ENCODE measurements at regions not wholly inside any gene's neighbourhood (a gene's known extent, or its start where the extent isn't known, plus 50 kb on each side); places are given as distances from the start of the nearest gene placed in this dataset.
"Not testable (repeated sequence)": the region's sequence is repeated elsewhere in the genome, so short reads cannot be mapped to it uniquely, and the experiment has no call there.

DNA sequence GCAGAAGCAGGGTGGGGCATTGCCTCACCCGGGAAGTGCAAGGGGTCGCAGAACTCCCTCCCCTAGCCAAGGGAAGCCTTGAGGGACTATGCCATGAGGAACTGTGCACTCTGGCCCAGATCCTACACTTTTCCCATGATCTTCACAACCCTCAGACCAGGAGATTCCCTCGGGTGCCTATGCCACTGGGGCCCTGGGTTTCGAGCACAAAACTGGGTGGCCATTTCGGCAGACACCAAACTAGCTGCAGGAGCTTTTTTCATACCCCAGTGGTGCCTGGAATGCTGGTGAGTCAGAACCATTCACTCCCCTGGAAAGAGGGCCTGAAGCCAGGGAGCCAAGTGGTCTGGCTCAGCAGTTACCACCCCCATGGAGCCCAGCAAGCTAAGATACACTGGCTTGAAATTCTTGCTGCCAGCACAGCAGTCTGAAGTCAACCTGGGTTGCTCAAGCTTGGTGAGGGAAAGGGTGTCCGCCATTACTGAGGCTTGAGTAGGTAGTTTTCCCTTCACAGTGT, 573.7 kb upstream of the ANO3 start:
- no peak for DNase-seq (ENCODE audit: low read depth in 2 of 2)

DNA sequence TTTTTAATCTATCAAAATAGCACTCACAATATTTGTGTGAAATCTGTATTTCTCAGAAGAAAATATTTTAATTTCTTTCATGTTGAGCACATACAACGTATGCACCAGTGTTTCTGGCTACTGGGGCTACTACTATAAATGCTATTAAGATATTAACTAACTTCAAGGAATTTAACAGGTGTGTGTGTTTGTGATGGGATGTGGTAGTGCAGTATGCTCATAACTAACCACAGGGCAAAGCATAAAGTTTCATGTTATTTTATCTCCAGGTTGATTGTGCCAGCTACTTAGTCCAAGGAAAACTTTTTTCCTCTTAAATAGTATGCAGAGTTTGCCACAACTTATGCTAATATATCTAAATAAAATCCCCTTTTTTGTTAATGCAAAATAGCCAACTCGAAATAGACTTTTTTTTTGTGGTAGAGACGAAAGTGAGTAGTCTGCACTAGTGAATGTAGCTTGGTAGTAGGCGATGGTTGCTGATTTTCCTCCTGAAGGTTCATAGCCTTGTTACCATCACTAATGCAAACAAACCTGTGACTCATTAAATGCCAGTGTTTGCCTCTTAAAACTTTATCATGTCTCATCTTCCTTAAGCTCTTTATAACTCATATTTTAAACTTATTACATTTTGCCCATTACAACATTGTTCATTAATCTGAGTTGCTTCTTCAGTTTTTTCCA, 565.5 kb upstream of the ANO3 start:
- DNase-seq (ENCODE audit: low read depth in 2 of 2): no peak

DNA sequence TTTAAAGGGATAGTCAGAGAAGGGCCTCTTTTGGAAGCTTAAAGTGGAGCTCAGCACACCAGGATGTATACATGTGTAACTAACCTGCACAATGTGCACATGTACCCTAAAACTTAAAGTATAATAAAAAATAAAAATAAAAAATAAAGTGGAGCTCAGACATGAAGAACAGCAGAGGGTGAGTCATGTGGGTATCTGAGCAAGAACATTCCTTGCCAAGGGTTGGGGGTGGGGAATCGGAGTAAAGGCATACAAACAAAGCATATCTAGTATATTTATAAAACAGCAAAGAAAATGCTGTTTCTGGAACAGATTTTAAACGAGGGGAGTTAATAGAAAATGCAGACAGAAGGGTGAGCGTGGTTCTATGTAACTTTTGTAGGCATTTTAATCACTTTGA, 562.6 kb upstream of the ANO3 start:
- no peak for DNase-seq (ENCODE audit: low read depth in 2 of 2)

DNA sequence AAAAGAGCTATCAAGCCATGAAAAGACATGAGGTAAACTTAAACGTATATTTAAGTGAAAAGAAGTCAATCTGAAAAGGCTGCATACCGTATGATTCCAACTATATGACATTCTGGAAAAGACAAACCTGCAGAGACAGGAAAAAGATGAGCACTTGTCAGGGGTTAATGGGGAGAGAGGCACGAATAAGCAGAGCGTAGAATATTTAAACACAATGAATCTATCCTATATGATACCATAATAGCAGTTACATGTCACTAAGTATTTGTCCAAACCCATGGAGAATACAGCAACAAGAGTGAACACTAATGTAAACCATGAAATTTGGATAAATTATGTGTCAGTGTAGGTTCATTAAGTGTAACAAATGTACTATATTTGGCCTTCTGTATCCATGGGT, 560.3 kb upstream of the ANO3 start:
- no peak for DNase-seq (ENCODE audit: low read depth in 2 of 2)

DNA sequence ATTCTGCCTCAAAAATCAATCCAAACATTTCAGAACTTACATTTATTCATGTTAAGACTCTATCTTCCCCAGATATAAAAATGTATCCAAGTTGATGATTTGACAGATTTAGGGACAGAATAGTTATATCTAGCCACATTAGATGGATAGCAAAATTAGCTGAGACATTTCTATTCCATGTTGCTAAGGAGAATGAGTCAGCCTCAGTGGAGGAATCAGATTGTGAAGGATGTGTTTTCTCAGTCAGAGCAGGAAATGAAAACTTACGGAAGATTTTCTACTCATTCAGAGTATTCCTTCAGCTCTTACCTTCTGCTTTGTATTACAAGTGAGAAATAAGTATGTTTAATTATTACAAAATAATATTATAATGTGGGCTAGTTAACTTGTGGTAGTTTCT, 556.3 kb upstream of the ANO3 start:
- no peak for DNase-seq (ENCODE audit: low read depth in 2 of 2)

DNA sequence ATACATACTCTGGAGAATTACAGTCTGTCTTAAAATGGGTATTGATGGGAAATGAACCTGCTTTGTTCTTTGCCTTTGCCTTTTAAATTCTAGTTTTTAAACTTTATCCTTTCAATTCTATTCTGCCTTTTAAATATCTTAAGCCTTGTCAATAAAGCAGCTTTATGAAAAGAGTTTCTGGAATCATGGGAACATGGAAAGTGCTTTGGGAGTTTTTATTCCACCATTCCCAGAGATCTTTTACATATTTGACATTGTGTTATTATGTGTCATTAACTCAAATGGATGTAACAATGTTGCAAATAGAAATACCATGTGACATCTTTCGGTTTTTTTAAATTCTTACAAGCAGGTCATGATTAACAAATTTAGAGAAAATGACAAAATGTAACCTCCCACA, 555.7 kb upstream of the ANO3 start:
- no peak for DNase-seq (ENCODE audit: low read depth in 2 of 2)

DNA sequence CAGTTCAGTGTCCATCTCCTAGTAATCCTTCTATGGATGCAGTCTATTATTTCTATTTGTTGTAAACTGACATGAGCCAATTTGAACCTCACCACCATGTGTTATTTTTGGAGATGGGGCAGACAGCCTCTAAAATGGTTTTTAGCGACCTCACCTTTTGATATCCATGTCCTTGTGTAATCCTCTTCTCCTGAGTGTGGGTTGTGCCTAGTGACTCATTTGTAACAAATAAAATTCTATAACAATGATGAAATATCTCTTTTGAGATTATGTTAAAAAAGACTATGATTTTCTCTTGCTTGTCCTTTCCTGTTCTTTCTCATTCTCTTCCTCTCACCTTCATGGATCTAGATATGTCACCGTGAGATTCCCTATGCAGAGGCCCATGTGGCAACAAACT, 554.6 kb upstream of the ANO3 start:
- no peak for DNase-seq (ENCODE audit: low read depth in 2 of 2)

DNA sequence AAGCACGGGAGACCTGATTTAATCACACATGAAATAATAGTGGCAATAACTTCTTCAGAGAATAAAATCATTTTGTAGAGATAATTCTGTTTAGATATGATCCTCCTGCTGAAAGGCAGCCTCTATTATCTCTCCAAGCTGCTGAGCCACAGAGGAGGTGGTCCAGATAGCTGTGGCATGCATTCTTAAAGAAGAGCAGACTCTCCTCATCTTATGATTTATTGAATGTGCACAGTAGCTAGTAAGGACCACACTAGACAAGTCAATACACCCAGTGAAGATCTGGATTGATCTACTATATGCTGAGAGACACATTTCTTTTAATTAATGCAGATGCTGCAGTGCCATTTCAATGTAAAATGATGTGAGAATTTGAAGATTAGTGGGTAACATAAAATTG, 552.9 kb upstream of the ANO3 start:
- DNase-seq (ENCODE audit: low read depth in 2 of 2): no peak

DNA sequence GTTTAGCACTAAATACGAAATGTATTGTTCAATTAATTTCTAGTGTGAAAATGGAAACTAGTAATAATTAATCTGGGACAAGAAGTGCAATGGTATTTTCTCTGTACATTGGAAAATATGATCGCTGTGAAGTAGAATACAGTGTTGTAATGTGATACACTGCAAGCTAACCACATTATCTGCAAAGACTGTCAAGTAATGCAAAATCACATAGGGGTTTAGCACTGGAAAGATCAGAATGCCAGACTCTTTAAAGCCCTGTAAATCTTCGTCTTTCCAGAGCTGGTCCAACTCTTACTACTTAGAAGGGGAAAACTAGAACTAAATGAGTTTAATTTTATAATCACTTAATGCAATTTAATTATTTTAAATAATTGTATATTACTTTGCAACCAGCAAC, 544.5 kb upstream of the ANO3 start:
- no peak for DNase-seq (ENCODE audit: low read depth in 2 of 2)

DNA sequence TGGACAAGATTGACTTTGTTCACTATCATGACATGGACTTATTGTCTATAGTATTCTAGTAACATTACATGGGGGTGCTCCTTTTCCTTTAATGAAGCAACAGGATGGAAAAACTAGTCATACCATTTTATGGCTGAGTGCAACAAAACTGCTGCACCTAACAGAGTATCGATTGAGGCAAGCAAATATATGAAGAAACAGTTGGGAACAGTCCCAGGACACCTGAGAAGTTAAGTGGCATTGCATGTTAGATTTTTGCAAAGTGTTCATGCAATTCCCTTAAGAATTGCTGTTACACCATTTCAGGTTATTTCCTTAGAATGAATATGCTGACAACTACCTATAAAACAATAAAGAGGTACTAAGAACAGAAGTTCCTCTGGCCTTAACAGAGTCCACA, 541.5 kb upstream of the ANO3 start:
- DNase-seq (ENCODE audit: low read depth in 2 of 2): no peak

DNA sequence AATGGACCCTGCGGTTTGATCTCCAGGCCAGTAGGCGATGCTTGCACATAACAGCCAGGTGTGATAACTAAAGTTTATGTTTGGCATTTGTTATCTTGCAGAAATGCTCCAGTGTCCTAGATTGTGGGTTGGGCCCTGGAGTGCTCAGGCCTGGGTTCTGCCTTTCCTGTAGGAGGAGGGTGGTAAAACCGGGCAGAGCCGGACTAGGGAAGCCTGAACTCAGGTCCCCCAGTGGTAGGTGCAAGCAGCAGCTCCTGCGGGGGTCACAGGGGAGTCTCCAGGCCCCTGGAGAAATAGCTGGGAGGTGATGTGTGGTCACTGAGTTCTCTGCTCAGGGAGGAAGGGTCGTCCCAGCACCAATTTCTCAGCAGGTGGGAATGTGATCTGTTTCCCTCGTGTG, 538.3 kb upstream of the ANO3 start:
- DNase-seq (ENCODE audit: low read depth in 2 of 2): no peak

DNA sequence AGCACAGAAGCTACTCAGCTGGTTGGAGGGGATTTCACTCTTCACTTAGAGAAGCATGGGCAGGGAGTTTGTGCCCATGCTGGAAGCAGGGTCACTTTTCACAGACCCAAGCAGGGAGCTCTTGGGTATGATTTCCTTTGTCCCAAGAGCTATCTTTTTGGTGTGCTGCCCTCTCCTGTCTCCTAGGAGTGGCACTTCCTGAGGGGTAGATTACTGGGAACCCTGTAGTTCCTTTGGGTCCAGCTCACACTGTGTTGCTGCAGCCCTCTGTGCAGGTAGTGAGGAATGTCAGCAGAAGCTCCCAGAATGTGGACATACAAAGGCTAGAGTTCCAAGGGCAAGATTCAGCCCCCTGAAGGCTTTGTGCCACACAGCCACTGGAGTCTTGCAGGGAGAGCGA, 537.1 kb upstream of the ANO3 start:
- no peak for DNase-seq (ENCODE audit: low read depth in 2 of 2)

DNA sequence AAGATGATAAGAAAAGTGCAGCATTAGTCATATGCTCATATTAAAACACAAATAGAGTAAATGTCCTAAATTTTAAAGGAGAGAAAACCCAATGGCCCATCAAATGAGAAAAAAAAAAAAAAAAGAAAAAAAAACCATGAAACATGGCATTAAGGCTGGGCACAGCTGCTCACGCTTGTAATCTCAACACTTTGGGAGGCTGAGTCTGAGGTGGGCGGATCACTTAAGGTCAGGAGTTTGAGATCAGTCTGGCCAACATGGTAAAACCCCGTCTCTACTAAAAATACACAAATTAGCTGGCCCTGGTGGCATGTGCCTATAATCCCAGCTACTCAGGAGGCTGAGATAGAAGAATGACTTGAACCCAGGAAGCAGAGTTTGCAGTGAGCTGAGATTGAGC, 515.5 kb upstream of the ANO3 start:
- no peak for DNase-seq (ENCODE audit: low read depth in 2 of 2)

DNA sequence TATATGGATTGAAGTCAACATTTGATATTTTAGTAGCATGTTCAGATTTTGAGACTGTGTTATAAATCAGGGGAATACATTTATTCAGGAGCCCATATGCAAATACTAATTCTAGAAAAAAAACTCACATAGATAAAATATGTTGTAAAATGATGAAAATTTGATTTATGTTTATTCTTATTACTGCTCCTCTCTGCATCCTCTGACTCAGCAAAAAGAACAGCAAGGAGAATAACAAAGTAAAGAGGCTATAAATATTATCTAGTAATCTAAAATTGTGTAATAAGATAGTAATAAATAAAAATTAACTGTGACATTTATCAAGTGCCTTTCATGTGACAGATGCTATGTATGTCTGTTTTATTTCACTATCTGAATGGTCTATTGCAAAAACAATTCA, 507.2 kb upstream of the ANO3 start:
- no peak for DNase-seq (ENCODE audit: low read depth in 2 of 2)

DNA sequence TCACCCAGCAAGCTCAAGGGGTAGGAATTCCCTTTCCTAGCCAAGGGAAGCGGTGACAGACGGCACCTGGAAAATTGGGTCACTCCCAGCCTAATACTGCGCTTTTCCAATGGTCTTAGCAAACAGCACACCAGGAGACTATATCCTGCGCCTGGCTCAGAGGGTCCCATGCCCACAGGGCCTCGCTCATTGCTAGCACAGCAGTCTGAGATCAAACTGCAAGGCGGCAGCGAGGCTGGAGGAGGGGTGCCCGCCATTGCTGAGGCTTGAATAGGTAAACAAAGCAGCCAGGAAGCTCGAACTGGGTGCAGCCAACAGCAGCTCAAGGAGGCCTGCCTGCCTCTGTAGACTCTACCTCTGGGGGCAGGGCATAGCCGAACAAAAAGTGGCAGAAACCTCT, 500.4 kb upstream of the ANO3 start:
- DNase-seq (ENCODE audit: low read depth in 2 of 2): not testable (repeated sequence)

DNA sequence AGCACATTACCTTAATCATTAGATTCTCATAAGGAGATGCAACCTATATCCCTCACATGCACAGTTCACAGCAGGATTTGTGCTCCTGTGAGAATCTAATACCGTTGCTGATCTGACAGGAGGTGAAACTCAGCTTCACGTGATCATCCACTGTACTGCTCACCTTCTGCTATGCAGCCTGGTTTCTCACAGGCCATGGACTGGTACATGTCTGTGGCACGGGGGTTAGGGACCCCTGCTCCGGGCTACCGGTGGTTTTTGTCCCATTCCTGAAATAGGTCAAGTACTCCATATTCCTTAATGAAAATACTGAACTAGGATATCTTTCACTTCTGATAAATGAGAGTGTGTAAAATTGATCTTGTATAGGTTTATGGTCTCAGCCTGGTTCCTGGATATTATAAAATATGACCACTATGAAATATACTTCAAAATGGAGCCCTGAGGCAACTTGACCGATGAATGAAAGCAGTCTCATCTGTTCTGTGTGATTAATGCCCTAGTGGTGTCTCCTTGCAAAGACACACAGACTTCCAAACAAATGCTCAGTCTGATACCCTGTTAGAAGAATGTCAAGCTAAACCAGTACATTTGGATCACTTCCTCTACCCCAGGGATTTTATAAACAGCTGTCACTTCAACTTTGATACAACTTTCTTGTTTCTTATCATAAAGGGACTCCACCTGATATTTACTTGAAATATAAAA, 492.9 kb upstream of the ANO3 start:
- no peak for DNase-seq (ENCODE audit: low read depth in 2 of 2)

DNA sequence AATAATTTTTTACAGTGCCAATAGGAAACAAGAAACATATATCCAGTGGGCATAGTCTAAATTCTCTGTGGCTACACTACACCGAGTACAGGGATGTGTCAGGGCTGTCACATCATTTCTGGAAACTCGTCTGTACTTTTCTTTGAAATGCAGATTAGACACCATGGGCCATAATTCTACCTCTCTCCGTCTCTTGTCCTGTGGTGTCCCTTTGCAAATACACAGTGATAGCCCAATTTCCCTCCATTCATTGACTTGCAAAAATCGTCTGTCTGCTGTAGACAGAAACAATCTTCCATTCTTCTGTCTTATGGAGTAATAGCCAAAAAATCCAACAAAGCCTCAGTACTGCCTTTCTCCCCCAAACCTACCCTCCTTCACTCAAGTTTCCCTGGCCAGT, 487.1 kb upstream of the ANO3 start:
- DNase-seq (ENCODE audit: low read depth in 2 of 2): no peak

DNA sequence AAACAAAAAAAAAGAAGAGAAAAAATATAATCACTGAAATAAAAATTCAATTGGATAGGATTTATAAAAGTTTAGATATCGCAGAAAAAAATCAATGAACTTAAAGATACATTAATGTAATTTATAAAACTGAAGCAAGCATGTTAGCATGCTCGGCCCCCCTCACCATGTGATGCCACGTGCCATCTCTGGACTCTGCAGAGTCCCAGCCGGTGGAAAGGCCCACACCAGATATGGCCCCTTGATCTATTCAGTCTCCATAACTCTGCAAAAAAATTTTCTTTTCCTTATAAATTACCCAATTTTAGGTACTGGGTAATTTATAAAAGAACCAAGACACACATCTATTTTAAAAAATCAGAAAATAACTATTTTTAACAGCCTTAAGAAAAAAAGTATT, 476.0 kb upstream of the ANO3 start:
- DNase-seq (ENCODE audit: low read depth in 2 of 2): no peak

DNA sequence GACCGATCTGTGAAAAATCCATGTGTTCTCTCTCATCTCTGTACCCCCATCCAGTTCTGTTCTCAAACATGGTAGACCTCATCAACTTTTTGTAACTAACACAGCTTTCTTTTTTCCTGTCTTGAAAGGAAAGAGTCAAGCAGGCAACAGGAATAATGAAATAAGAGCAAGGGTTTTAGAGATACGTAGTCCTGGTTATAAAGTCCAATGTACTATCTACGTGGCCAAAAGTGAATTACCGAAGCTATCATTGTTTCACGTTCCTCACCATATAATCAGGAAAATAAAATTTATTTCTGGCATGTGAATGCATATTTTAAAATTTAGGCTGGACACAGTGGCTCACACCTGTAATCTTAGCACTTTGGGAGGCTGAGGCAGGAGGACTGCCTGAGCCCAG, 472.2 kb upstream of the ANO3 start:
- no peak for DNase-seq (ENCODE audit: low read depth in 2 of 2)

DNA sequence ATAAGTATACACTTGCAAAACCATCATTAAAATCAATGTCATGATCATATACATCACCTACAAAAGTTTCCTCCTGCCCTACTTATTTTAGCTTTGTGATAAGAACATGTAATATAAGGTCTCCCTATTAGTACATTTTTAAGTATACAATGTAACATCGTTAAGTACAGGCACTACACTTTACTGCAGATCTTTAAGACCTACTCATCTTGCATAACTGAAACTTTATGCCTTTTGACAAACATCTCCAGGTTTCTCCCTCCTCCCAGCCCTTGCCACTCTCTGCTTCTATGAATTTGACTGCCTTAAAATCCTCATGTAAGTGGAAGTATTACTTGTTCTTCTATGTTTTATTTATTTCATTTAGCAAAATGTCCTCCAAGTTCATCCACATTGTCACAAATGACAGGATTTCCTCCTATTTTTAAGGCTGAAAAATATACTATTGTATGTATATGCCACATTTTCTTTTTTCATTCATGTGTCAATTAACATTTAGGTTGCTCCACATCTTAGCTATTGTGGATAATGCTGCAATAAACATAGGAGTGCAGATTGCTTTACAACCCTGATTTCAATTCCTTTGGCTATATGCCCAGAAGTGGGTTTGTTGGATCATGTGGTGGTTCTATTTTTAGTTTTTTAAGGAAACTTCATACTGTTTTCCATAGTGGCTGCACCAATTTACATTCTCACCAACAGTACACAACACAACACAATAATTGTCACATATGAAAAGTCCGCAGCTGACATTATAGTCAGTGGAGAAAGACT, 471.1 kb upstream of the ANO3 start:
- no peak for DNase-seq (ENCODE audit: low read depth in 2 of 2)

DNA sequence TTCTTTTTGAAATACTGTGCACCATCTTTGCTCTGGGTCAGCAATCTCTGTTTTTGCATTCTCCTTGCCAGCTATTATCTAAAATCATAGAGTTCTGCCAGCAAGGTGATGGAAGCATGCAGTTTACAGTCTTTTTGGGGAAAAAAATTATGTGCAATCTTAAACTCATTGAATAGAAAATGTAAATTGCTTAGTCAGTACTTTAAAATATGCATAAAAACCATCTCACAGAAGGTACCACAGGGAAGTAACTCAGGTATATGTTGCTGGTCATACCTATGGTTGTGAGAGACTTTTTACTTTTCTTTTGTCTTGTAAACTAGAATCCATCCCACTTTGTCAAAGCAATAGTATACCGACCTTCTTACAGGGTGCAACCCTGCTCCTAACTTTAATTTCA, 469.8 kb upstream of the ANO3 start:
- DNase-seq (ENCODE audit: low read depth in 2 of 2): no peak

DNA sequence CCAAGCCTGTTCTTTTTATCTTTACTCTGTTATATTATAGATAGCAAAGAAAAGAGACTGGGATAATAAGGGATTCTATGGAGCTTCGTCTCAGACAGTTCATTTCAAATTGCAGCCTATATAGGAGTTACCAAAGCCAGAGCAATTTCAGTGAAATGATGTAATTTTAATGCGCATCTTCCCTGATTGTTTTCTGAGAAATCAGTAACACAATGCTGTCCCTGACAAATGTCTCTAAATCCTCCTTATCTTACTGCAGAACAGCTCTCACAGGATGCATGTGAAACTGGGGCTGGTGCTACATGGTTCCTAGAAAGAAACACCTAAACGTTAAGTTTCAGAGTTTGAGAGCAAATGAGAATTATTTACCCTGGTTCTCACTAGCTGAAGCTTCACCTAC, 467.9 kb upstream of the ANO3 start:
- no peak for DNase-seq (ENCODE audit: low read depth in 2 of 2)

DNA sequence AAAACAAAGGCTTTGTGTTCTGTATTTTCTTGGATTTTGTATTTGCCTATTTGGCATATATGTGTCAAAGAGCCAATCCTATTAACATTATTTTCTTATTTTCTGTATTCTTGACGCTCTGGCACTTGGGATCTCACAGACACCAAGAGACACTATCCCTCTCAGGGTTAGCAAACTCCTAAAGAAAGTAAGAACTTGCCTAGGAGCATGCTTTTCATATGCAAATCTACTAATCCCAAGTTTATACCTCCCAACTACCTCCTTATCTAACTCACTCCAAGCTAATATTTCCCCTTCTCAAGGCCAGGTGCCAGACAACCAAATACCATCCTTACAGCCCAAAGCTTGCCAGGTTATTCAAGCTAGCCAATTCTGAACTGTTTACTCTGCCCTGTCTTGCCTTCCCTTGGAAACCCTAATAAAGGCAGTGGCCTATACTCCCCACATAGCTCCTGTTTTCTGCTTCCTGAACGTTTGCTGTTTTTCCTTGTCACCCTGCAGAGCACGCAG, 455.4 kb upstream of the ANO3 start:
- no peak for DNase-seq (ENCODE audit: low read depth in 2 of 2)
